ENCODE measurements at regions not wholly inside any gene's neighbourhood (a gene's known extent, or its start where the extent isn't known, plus 50 kb on each side); places are given as distances from the start of the nearest gene placed in this dataset.
"Not testable (repeated sequence)": the region's sequence is repeated elsewhere in the genome, so short reads cannot be mapped to it uniquely, and the experiment has no call there.

DNA sequence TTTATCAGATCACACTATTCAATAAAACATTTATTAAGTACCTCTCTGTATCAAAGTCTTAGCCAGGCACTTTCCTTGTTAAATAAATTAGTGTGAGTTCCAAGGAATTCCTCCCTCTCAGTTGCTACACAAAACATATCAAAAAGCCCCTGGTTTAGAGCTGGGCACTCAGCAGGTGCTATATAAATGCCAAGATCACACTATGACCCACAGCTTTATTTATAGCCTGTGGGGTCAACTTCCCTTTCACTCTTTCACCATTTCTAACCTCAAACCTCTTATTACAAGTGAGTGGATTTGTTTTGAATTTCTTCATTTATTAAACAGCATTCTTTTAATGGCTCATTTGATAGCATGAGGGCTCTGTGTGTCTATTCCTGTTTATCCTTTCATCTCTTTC lies 112.6 kb upstream of the MPHOSPH6 start:
- Histone ChIP-seq H3K4me3 (replicated peaks; ENCODE audit: insufficient read depth, low read length) (no peak overlapping the region), H3K27ac (replicated peaks) (no peak overlapping the region), H3K27me3 (ENCODE audit: insufficient read depth, poor library complexity, severe bottlenecking) (no peaks in the 10 kb centered on the region)
- no peak for DNase-seq (ENCODE audit: low read depth in 1 of 2, low spot score in 1 of 2)
- no peak for TF ChIP-seq POLR2AphosphoS5 (IDR thresholded peaks at IDR 0.05; ENCODE audit: low read depth)
- TF ChIP-seq, protein P1, sequence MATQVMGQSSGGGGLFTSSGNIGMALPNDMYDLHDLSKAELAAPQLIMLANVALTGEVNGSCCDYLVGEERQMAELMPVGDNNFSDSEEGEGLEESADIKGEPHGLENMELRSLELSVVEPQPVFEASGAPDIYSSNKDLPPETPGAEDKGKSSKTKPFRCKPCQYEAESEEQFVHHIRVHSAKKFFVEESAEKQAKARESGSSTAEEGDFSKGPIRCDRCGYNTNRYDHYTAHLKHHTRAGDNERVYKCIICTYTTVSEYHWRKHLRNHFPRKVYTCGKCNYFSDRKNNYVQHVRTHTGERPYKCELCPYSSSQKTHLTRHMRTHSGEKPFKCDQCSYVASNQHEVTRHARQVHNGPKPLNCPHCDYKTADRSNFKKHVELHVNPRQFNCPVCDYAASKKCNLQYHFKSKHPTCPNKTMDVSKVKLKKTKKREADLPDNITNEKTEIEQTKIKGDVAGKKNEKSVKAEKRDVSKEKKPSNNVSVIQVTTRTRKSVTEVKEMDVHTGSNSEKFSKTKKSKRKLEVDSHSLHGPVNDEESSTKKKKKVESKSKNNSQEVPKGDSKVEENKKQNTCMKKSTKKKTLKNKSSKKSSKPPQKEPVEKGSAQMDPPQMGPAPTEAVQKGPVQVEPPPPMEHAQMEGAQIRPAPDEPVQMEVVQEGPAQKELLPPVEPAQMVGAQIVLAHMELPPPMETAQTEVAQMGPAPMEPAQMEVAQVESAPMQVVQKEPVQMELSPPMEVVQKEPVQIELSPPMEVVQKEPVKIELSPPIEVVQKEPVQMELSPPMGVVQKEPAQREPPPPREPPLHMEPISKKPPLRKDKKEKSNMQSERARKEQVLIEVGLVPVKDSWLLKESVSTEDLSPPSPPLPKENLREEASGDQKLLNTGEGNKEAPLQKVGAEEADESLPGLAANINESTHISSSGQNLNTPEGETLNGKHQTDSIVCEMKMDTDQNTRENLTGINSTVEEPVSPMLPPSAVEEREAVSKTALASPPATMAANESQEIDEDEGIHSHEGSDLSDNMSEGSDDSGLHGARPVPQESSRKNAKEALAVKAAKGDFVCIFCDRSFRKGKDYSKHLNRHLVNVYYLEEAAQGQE (IDR thresholded peaks at IDR 0.05; ENCODE audit: insufficient replicate concordance, low read depth): no peak
- TF ChIP-seq, protein P2, sequence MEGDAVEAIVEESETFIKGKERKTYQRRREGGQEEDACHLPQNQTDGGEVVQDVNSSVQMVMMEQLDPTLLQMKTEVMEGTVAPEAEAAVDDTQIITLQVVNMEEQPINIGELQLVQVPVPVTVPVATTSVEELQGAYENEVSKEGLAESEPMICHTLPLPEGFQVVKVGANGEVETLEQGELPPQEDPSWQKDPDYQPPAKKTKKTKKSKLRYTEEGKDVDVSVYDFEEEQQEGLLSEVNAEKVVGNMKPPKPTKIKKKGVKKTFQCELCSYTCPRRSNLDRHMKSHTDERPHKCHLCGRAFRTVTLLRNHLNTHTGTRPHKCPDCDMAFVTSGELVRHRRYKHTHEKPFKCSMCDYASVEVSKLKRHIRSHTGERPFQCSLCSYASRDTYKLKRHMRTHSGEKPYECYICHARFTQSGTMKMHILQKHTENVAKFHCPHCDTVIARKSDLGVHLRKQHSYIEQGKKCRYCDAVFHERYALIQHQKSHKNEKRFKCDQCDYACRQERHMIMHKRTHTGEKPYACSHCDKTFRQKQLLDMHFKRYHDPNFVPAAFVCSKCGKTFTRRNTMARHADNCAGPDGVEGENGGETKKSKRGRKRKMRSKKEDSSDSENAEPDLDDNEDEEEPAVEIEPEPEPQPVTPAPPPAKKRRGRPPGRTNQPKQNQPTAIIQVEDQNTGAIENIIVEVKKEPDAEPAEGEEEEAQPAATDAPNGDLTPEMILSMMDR (IDR thresholded peaks at IDR 0.05; ENCODE audit: insufficient read depth, low read length): no peak
- no peak for TF ChIP-seq GABPA (IDR thresholded peaks at IDR 0.05; ENCODE audit: low read depth)
- no peak for TF ChIP-seq SPI1 (IDR thresholded peaks at IDR 0.05; ENCODE audit: borderline replicate concordance, low read depth)

DNA sequence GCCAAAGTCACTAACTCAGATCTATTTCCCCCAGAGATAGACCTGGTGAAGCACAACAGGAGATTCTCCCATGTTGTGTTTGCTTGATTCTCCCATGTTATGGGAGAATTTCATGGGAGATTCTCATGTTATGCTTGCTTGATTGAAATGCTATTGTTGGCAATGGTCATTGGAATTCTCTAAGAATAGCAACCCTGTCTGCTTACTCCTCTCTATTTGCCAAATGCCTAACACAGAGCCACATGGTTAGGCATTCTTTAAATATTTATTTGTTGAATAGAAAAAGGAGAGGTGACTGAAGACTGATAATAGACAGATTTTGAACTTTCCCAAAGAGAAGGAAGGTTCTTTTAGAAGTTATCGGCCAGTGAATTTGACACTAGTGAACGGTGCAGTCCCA lies 111.5 kb upstream of the MPHOSPH6 start:
- TF ChIP-seq POLR2AphosphoS5 (IDR thresholded peaks at IDR 0.05; ENCODE audit: low read depth) (no peak), GABPA (IDR thresholded peaks at IDR 0.05; ENCODE audit: low read depth) (no peak), SPI1 (IDR thresholded peaks at IDR 0.05; ENCODE audit: borderline replicate concordance, low read depth) (no peak)
- TF ChIP-seq, protein P2 (IDR thresholded peaks at IDR 0.05; ENCODE audit: insufficient read depth, low read length): no peak
- TF ChIP-seq, protein P1 (IDR thresholded peaks at IDR 0.05; ENCODE audit: insufficient replicate concordance, low read depth): no peak
- H3K4me3 ChIP-seq (replicated peaks; ENCODE audit: insufficient read depth, low read length): no peak overlapping the region
- H3K27me3 ChIP-seq (ENCODE audit: insufficient read depth, poor library complexity, severe bottlenecking): no peaks in the 10 kb centered on the region
- no peak for DNase-seq (ENCODE audit: low read depth in 1 of 2, low spot score in 1 of 2)
- H3K27ac ChIP-seq (replicated peaks): no peak overlapping the region

DNA sequence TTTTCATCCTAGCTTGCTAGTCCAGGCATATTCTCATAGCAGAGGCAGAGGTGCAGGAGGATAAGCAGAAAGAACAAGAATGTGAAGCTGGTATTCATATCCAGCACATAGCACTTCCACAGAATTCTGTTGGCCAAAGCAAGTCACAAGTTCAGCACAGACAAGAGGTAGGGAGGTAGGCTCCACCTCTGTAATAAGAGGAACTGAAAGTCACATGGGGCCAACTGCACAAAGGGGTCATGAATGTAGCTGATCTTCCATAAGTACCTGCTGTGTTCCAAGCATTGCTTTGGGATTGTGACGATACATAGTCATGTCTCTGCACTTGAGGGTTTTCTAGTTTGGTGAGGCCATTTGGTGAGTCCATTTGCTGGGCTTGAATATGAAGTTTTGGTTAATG lies 110.8 kb upstream of the MPHOSPH6 start:
- H3K4me3 ChIP-seq (replicated peaks; ENCODE audit: insufficient read depth, low read length): no peak overlapping the region
- H3K27me3 ChIP-seq (ENCODE audit: insufficient read depth, poor library complexity, severe bottlenecking): no peaks in the 10 kb centered on the region
- no peak overlapping the region for H3K27ac ChIP-seq (replicated peaks)
- TF ChIP-seq POLR2AphosphoS5 (IDR thresholded peaks at IDR 0.05; ENCODE audit: low read depth) (no peak), SPI1 (IDR thresholded peaks at IDR 0.05; ENCODE audit: borderline replicate concordance, low read depth) (no peak), GABPA (IDR thresholded peaks at IDR 0.05; ENCODE audit: low read depth) (no peak)
- TF ChIP-seq, protein P1 (IDR thresholded peaks at IDR 0.05; ENCODE audit: insufficient replicate concordance, low read depth): no peak
- TF ChIP-seq, protein P2 (IDR thresholded peaks at IDR 0.05; ENCODE audit: insufficient read depth, low read length): no peak
- no peak for DNase-seq (ENCODE audit: low read depth in 1 of 2, low spot score in 1 of 2)

DNA sequence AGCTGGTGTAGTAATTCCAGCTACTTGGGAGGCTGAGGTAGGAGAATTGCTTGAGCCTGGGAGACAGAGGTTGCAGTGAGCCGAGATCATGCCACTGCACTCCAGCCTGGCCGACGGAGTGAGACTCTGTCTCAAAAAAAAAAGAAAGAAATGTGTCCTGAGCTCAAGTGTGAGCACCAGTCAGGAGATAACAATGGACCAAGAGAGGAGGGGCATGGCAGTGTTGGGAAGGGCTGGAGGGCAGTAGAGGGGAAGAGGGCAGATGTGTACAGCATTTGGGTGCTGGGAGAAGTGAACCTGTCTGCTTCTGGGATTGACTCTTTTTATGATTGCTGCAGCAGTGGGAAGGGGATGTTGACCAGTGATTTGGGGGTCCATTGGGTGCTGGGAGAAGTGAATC lies 105.3 kb upstream of the MPHOSPH6 start:
- not testable (repeated sequence) for H3K4me3 ChIP-seq (replicated peaks; ENCODE audit: insufficient read depth, low read length); H3K27ac ChIP-seq (replicated peaks); DNase-seq (ENCODE audit: low read depth in 1 of 2, low spot score in 1 of 2)

More for the DNA sequence above, 105.3 kb upstream of the MPHOSPH6 start:
- H3K27me3 ChIP-seq (ENCODE audit: insufficient read depth, poor library complexity, severe bottlenecking): not testable (repeated sequence)
